Loucy (cell line): ENCODE measurements at regions not wholly inside any gene's neighbourhood (a gene's known extent, or its start where the extent isn't known, plus 50 kb on each side); places are given as distances from the start of the nearest gene placed in this dataset.

ENCODE experiments used
- H2AFZ ChIP-seq: fragments of 200-600 bp; sonication (generic); 2 replicates; pipeline ENCODE4 v1.6.0; 2016; ENCODE audit warnings: antibody characterized with exemption, mild to moderate bottlenecking, low read length, moderate library complexity
- H3F3A ChIP-seq: fragments of 200-600 bp; 2 replicates; pipeline ENCODE4 v1.6.0; 2016; ENCODE audit warnings: antibody characterized with exemption, low read depth, mild to moderate bottlenecking
- H3K27me3 ChIP-seq: fragments of 200-600 bp; sonication (generic); 2 replicates; pipeline ENCODE4 v1.6.1; 2014; ENCODE audit warnings: low read length, mild to moderate bottlenecking; ENCODE audit not compliant: insufficient read depth, poor library complexity, severe bottlenecking
- H3K36me3 ChIP-seq: fragments of 200-600 bp; sonication (generic); 2 replicates; pipeline ENCODE4 v1.6.1; 2016; ENCODE audit warnings: low read length; ENCODE audit not compliant: insufficient read depth
- H3K4me1 ChIP-seq: fragments of 200-600 bp; sonication (generic); 2 replicates; pipeline ENCODE4 v1.5.1; 2014; ENCODE audit warnings: low read length, mild to moderate bottlenecking; ENCODE audit not compliant: insufficient read depth, poor library complexity, severe bottlenecking
- H3K4me2 ChIP-seq: fragments of 200-600 bp; sonication (generic); 2 replicates; pipeline ENCODE4 v1.6.0; 2014; ENCODE audit warnings: antibody characterized with exemption, low read length, low read depth, mild to moderate bottlenecking; ENCODE audit not compliant: poor library complexity, severe bottlenecking
- H3K4me3 ChIP-seq: fragments of 200-600 bp; sonication (generic); 2 replicates; pipeline ENCODE4 v1.5.1; 2014; ENCODE audit warnings: low read length, mild to moderate bottlenecking, mixed read lengths; ENCODE audit not compliant: poor library complexity, severe bottlenecking
- H3K79me2 ChIP-seq: fragments of 200-600 bp; sonication (generic); 2 replicates; pipeline ENCODE4 v1.6.1; 2014; ENCODE audit warnings: low read length; ENCODE audit not compliant: insufficient read depth
- H3K9ac ChIP-seq: fragments of 200-600 bp; sonication (generic); 2 replicates; pipeline ENCODE4 v1.6.0; 2014; ENCODE audit warnings: mild to moderate bottlenecking, low read depth, low read length, moderate library complexity; ENCODE audit not compliant: poor library complexity, severe bottlenecking
- H3K9me2 ChIP-seq: fragments of 200-600 bp; sonication (generic); replicated peaks from 2 replicates; pipeline ENCODE4 v1.6.1; 2016; ENCODE audit warnings: low read depth, low read length, mixed read lengths
- H3K9me3 ChIP-seq: fragments of 200-600 bp; sonication (generic); 2 replicates; pipeline ENCODE4 v1.6.1; 2014; ENCODE audit warnings: mild to moderate bottlenecking, antibody characterized with exemption, low read length, low read depth; ENCODE audit not compliant: insufficient read depth
- H4K20me1 ChIP-seq: fragments of 200-600 bp; sonication (generic); 2 replicates; pipeline ENCODE4 v1.6.0; 2014; ENCODE audit warnings: antibody characterized with exemption, low read length, mild to moderate bottlenecking; ENCODE audit not compliant: insufficient read depth, poor library complexity, severe bottlenecking
- CTCF ChIP-seq: fragments of 200-600 bp; sonication (generic); conservative IDR thresholded peaks from 2 replicates; pipeline ENCODE4 v1.5.1; 2014; ENCODE audit warnings: mild to moderate bottlenecking, antibody characterized with exemption, low read length
- EZH2phosphoT487 ChIP-seq: fragments of 200-600 bp; IDR thresholded peaks from 2 replicates; pipeline ENCODE4 v1.6.1; 2018; ENCODE audit warnings: antibody characterized with exemption, mild to moderate bottlenecking, moderate library complexity, borderline replicate concordance

GRCh38 chr7:12926206-12926605, 238.8 kb downstream of the ARL4A start:
- Histone ChIP-seq H3K4me1 (no peaks in the 10 kb centered on the region), H3K4me2 (no peak overlapping the region), H3K9ac (no peak overlapping the region), H3K9me3 (no peaks in the 10 kb centered on the region), H3K4me3 (no peak overlapping the region), H3F3A (no peaks in the 10 kb centered on the region), H3K27me3 (no peaks in the 10 kb centered on the region), H3K9me2 (no peaks in the 10 kb centered on the region), H4K20me1 (no peaks in the 10 kb centered on the region), H3K79me2 (no peaks in the 10 kb centered on the region), H3K36me3 (no peaks in the 10 kb centered on the region), H2AFZ (no peak overlapping the region)
- TF ChIP-seq CTCF (no peak), EZH2phosphoT487 (no peak)

GRCh38 chr7:12927635-12928434, 240.4 kb downstream of the ARL4A start:
- H3K27me3 ChIP-seq, result no peaks in the 10 kb centered on the region
- no peaks in the 10 kb centered on the region for H3K79me2 ChIP-seq
- TF ChIP-seq CTCF, result no peak
- no peak for TF ChIP-seq EZH2phosphoT487
- no peak overlapping the region for H3K9ac ChIP-seq
- no peaks in the 10 kb centered on the region for H3K36me3 ChIP-seq
- no peaks in the 10 kb centered on the region for H3K4me1 ChIP-seq
- H3K4me3 ChIP-seq, result no peak overlapping the region
- H3K4me2 ChIP-seq, result no peak overlapping the region
- H3K9me2 ChIP-seq, result no peaks in the 10 kb centered on the region
- no peaks in the 10 kb centered on the region for H3K9me3 ChIP-seq
- no peaks in the 10 kb centered on the region for H4K20me1 ChIP-seq
- H2AFZ ChIP-seq, result no peak overlapping the region
- no peaks in the 10 kb centered on the region for H3F3A ChIP-seq

GRCh38 chr7:12929476-12930140, 242.2 kb downstream of the ARL4A start:
- no peaks in the 10 kb centered on the region for H3K27me3 ChIP-seq
- no peak overlapping the region for H3K4me3 ChIP-seq
- TF ChIP-seq CTCF, result no peak
- TF ChIP-seq EZH2phosphoT487, result no peak

More at GRCh38 chr7:12929476-12930140, 242.2 kb downstream of the ARL4A start:
- H3K36me3 ChIP-seq, result no peaks in the 10 kb centered on the region
- no peaks in the 10 kb centered on the region for H4K20me1 ChIP-seq
- no peak overlapping the region for H2AFZ ChIP-seq
- no peaks in the 10 kb centered on the region for H3K9me2 ChIP-seq
- H3K9me3 ChIP-seq, result no peaks in the 10 kb centered on the region
- no peaks in the 10 kb centered on the region for H3K4me1 ChIP-seq
- no peaks in the 10 kb centered on the region for H3K79me2 ChIP-seq
- H3K4me2 ChIP-seq, result no peak overlapping the region
- no peak overlapping the region for H3K9ac ChIP-seq
- no peaks in the 10 kb centered on the region for H3F3A ChIP-seq
